Endothelial cell of umbilical vein (primary cell): ENCODE measurements at regions not wholly inside any gene's neighbourhood (a gene's known extent, or its start where the extent isn't known, plus 50 kb on each side); places are given as distances from the start of the nearest gene placed in this dataset.

Experiments
- BruUV-seq: library from RNA; stranded (reverse); fragments of 400-500 nt; replicated peaks from 2 replicates; lab custom pipeline; 2021; lab: Mats Ljungman, UMichigan
- CTCF ChIA-PET: fragments of 300-600, 350-600 bp; sonication (Branson Sonifier 250); formaldehyde crosslinking; loops from one replicate; lab custom pipeline; 2021; ENCODE audit warnings: antibody characterized with exemption, inconsistent platforms; lab: Charles Lee
- POLR2A ChIA-PET: fragments of 300-600, 350-600 bp; sonication (Branson Sonifier 250); formaldehyde crosslinking; loops from one replicate; lab custom pipeline; 2021; ENCODE audit warnings: antibody characterized with exemption, inconsistent platforms; lab: Charles Lee
- DNase-seq: peaks from one replicate; pipeline ENCODE4 v3.0.0-alpha.2; 2011; ENCODE audit warnings: low read depth, low spot score
- FAIRE-seq: peaks from 2 replicates; lab custom pipeline; 2011; peaks lifted over from hg19 to GRCh38; lab: Jason Lieb, UNC
- H2AFZ ChIP-seq: 2 replicates; pipeline ENCODE4 v1.6.0; 2012; ENCODE audit warnings: low read depth, low read length, control low read depth, inconsistent platforms
- H3K27ac ChIP-seq: 2 replicates; pipeline ENCODE4 v1.5.1; 2011; ENCODE audit warnings: low read depth, mild to moderate bottlenecking, control low read depth, low read length, moderate library complexity; ENCODE audit not compliant: insufficient read depth
- H3K27me3 ChIP-seq, 2 experiments: 2 replicates each; pipeline versions ENCODE4 v1.6.0 to v1.6.1; 2011; ENCODE audit warnings: low read length in 2 of 2, mixed read lengths in 1 of 2; ENCODE audit not compliant: control insufficient read depth in 2 of 2, insufficient read depth in 2 of 2
- H3K36me3 ChIP-seq, 2 experiments: 2 replicates in 1 of 2; 3 replicates in 1 of 2; pipeline ENCODE4 v1.5.1; 2011; ENCODE audit warnings: low read length in 2 of 2, mild to moderate bottlenecking in 1 of 2, moderate library complexity in 1 of 2; ENCODE audit not compliant: control insufficient read depth in 2 of 2, insufficient read depth in 2 of 2; ENCODE audit errors: extremely low read depth in 1 of 2
- H3K4me1 ChIP-seq: 3 replicates; pipeline ENCODE4 v1.5.1; 2011; ENCODE audit warnings: mild to moderate bottlenecking, low read length; ENCODE audit not compliant: control insufficient read depth, insufficient read depth; ENCODE audit errors: extremely low read depth
- H3K4me2 ChIP-seq: 2 replicates; pipeline ENCODE4 v1.6.1; 2011; ENCODE audit warnings: low read length, control low read depth, mixed read lengths; ENCODE audit not compliant: insufficient read depth
- H3K4me3 ChIP-seq, 3 experiments: fragments of 200-600 bp in 1 of 3; sonication (generic), shearing (Covaris generic) in 1 of 3; replicated peaks in 1 of 3; 2 replicates each; pipeline ENCODE4 v1.5.1; 2011 to 2016; ENCODE audit warnings: control low read depth in 3 of 3, low read length in 3 of 3, mild to moderate bottlenecking in 2 of 3, inconsistent platforms in 1 of 3, low read depth in 1 of 3, moderate library complexity in 1 of 3; ENCODE audit not compliant: insufficient read depth in 1 of 3
- H3K79me2 ChIP-seq: 2 replicates; pipeline ENCODE4 v1.6.0; 2012; ENCODE audit warnings: low read length, inconsistent platforms; ENCODE audit not compliant: control insufficient read depth, insufficient read depth
- H3K9ac ChIP-seq: replicated peaks from 2 replicates; pipeline ENCODE3; 2011; ENCODE audit warnings: low read length, control low read depth; ENCODE audit not compliant: insufficient read depth; ENCODE audit errors: extremely low read depth
- H3K9me1 ChIP-seq: replicated peaks from 3 replicates; pipeline ENCODE4 v1.6.0; 2011; ENCODE audit warnings: mild to moderate bottlenecking, low read length; ENCODE audit not compliant: control insufficient read depth, insufficient read depth; ENCODE audit errors: extremely low read depth
- H3K9me3 ChIP-seq: replicated peaks from 2 replicates; pipeline ENCODE4 v1.5.1; 2012; ENCODE audit warnings: low read length, inconsistent platforms; ENCODE audit not compliant: control insufficient read depth, insufficient read depth
- H4K20me1 ChIP-seq: replicated peaks from 2 replicates; pipeline ENCODE3; 2011; ENCODE audit warnings: mild to moderate bottlenecking, low read length; ENCODE audit not compliant: control insufficient read depth, insufficient read depth; ENCODE audit errors: extremely low read depth
- EZH2 ChIP-seq: IDR thresholded peaks from 2 replicates; pipeline ENCODE4 v1.6.1; 2012; ENCODE audit warnings: borderline replicate concordance, low read depth, mild to moderate bottlenecking, moderate library complexity, low read length, inconsistent platforms; ENCODE audit not compliant: severe bottlenecking
- FOS ChIP-seq: IDR thresholded peaks from 2 replicates; pipeline ENCODE4 v1.6.1; 2011; ENCODE audit warnings: mild to moderate bottlenecking, low read length, moderate library complexity, borderline replicate concordance; ENCODE audit not compliant: insufficient read depth
- GATA2 ChIP-seq: IDR thresholded peaks from 2 replicates; pipeline ENCODE4 v1.7.0; 2011; ENCODE audit warnings: low read depth, mild to moderate bottlenecking, moderate library complexity, mixed read lengths, low read length; ENCODE audit not compliant: insufficient read length, insufficient read depth
- JUN ChIP-seq: IDR thresholded peaks from 2 replicates; pipeline ENCODE4 v1.6.1; 2011; ENCODE audit warnings: borderline replicate concordance, low read depth; ENCODE audit not compliant: insufficient read length, insufficient read depth
- MAX ChIP-seq: IDR thresholded peaks from 2 replicates; pipeline ENCODE4 v1.6.1; 2011; ENCODE audit not compliant: insufficient read depth, insufficient read length
- MYC ChIP-seq: IDR thresholded peaks from one replicate; pipeline ENCODE4 v1.6.1; 2011; ENCODE audit warnings: mild to moderate bottlenecking, low read depth, low read length
- POLR2A ChIP-seq: IDR thresholded peaks from 2 replicates; pipeline ENCODE4 v1.6.1; 2012; ENCODE audit warnings: low read depth, mild to moderate bottlenecking, control low read depth, low read length
- POLR2AphosphoS5 ChIP-seq: IDR thresholded peaks from 2 replicates; pipeline ENCODE4 v1.6.1; 2012; ENCODE audit warnings: low read depth, mild to moderate bottlenecking, control low read depth, low read length, moderate library complexity; ENCODE audit not compliant: insufficient read depth
- dilution Hi-C: fragments of 300-500 bp; cut with MboI; formaldehyde crosslinking; loops from one replicate; pipeline ENCODE4 v1.15.0; 2019; ENCODE audit warnings: low sequenced_read_pairs; ENCODE audit not compliant: extremely low pct_ligation_motif_present
- intact Hi-C: fragments of 100-400 bp; cut with micrococcal nuclease; formaldehyde crosslinking; loops from one replicate; pipeline ENCODE4 v1.10.0; 2022
- TF ChIP-seq, protein P1 (sequence below), 2 donors: IDR thresholded peaks; 1 replicate in 1 of 2; 2 replicates in 1 of 2; pipeline ENCODE4 v1.5.1; 2011; ENCODE audit warnings: low read length in 2 of 2, mild to moderate bottlenecking in 2 of 2, moderate library complexity in 2 of 2, control low read depth in 1 of 2, inconsistent platforms in 1 of 2, low read depth in 1 of 2; ENCODE audit not compliant: insufficient read depth in 1 of 2; ENCODE audit errors: extremely low read depth in 1 of 2

DNA sequence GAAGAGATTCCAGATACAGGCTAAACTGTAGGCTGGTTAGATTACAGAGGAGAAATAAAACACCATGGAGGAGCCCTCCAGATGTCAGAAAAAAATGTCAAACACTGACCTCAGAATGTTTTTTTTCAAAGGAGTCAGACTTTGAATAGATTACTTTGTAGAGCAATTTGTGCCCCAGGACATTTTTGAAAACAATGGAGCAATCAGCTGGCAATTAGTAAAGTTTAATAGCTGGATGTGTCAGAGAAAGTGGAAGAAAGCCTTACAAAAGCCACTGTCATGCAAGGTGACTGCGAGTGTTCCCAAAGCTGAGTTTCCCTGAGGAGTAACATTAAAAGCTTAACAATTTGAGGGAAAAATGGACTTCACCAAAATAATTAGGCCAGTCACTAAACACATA, 417.8 kb upstream of the CTNND2 start:
- Histone ChIP-seq H3K4me3 (no peak overlapping the region), H3K4me1 (no peaks in the 10 kb centered on the region), H3K9ac (no peak overlapping the region), H3K4me2 (no peak overlapping the region), H4K20me1 (no peaks in the 10 kb centered on the region), H3K36me3 (no peaks in the 10 kb centered on the region), H3K9me1 (no peaks in the 10 kb centered on the region), H3K79me2 (no peaks in the 10 kb centered on the region), H3K9me3 (peaks cover 9% of the 10 kb centered on the region), H3K27me3 (no peaks in the 10 kb centered on the region), H3K27ac (no peak overlapping the region), H2AFZ (no peak overlapping the region)
- intact Hi-C loops (no loop called here), dilution Hi-C loops (no loop called here)
- FAIRE-seq = no peak
- TF ChIP-seq MYC (no peak), MAX (no peak), EZH2 (no peak), POLR2A (no peak), GATA2 (no peak), JUN (no peak), FOS (no peak), POLR2AphosphoS5 (no peak)
- TF ChIP-seq, protein P1, sequence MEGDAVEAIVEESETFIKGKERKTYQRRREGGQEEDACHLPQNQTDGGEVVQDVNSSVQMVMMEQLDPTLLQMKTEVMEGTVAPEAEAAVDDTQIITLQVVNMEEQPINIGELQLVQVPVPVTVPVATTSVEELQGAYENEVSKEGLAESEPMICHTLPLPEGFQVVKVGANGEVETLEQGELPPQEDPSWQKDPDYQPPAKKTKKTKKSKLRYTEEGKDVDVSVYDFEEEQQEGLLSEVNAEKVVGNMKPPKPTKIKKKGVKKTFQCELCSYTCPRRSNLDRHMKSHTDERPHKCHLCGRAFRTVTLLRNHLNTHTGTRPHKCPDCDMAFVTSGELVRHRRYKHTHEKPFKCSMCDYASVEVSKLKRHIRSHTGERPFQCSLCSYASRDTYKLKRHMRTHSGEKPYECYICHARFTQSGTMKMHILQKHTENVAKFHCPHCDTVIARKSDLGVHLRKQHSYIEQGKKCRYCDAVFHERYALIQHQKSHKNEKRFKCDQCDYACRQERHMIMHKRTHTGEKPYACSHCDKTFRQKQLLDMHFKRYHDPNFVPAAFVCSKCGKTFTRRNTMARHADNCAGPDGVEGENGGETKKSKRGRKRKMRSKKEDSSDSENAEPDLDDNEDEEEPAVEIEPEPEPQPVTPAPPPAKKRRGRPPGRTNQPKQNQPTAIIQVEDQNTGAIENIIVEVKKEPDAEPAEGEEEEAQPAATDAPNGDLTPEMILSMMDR (IDR thresholded peaks at IDR 0.05; ENCODE audit: extremely low read depth in 1 of 2, insufficient read depth in 1 of 2, low read depth in 1 of 2, low read length in 2 of 2) = no peak
- ChIA-PET POLR2A (no interaction called here), CTCF (no interaction called here)
- DNase-seq = no peak
- no TSS peak for BruUV-seq
